ENCODE measurements at regions not wholly inside any gene's neighbourhood (a gene's known extent, or its start where the extent isn't known, plus 50 kb on each side); places are given as distances from the start of the nearest gene placed in this dataset.

- TF ChIP-seq CTCF (IDR thresholded peaks at IDR 0.05; ENCODE audit: insufficient read depth, low read depth, low read length, missing control alignments), result no peak
- no peak overlapping the region for H3K4me3 ChIP-seq (ENCODE audit: low read depth, low read length)
- no peak for DNase-seq (ENCODE audit: low read depth)
Measured at GRCh38 chr9:90331826-90332575, 310.6 kb downstream of the DIRAS2 start.

- no peak for DNase-seq (ENCODE audit: low read depth)
- H3K4me3 ChIP-seq (ENCODE audit: low read depth, low read length), result no peak overlapping the region
- no peak for TF ChIP-seq CTCF (IDR thresholded peaks at IDR 0.05; ENCODE audit: insufficient read depth, low read depth, low read length, missing control alignments)
Measured at GRCh38 chr9:90333226-90333625, 309.4 kb downstream of the DIRAS2 start.

GRCh38 chr9:90340421-90340820 is 302.2 kb downstream of the DIRAS2 start:
- H3K4me3 ChIP-seq (ENCODE audit: low read depth, low read length), result no peak overlapping the region
- DNase-seq (ENCODE audit: low read depth), result no peak
- TF ChIP-seq CTCF (IDR thresholded peaks at IDR 0.05; ENCODE audit: insufficient read depth, low read depth, low read length, missing control alignments), result no peak

- DNase-seq (ENCODE audit: low read depth), result no peak
- H3K4me3 ChIP-seq (ENCODE audit: low read depth, low read length), result no peak overlapping the region
- TF ChIP-seq CTCF (IDR thresholded peaks at IDR 0.05; ENCODE audit: insufficient read depth, low read depth, low read length, missing control alignments), result no peak
Measured at GRCh38 chr9:90342607-90343006, 300.0 kb downstream of the DIRAS2 start.

- H3K4me3 ChIP-seq (ENCODE audit: low read depth, low read length), result no peak overlapping the region
- no peak for TF ChIP-seq CTCF (IDR thresholded peaks at IDR 0.05; ENCODE audit: insufficient read depth, low read depth, low read length, missing control alignments)
- DNase-seq (ENCODE audit: low read depth), result no peak
Measured at GRCh38 chr9:90343366-90343765, 299.3 kb downstream of the DIRAS2 start.

GRCh38 chr9:90343991-90344390 is 298.6 kb downstream of the DIRAS2 start:
- no peak for TF ChIP-seq CTCF (IDR thresholded peaks at IDR 0.05; ENCODE audit: insufficient read depth, low read depth, low read length, missing control alignments)
- DNase-seq (ENCODE audit: low read depth), result no peak
- no peak overlapping the region for H3K4me3 ChIP-seq (ENCODE audit: low read depth, low read length)

GRCh38 chr9:90365666-90366065 is 277.0 kb downstream of the DIRAS2 start:
- no peak for DNase-seq (ENCODE audit: low read depth)
- no peak overlapping the region for H3K4me3 ChIP-seq (ENCODE audit: low read depth, low read length)
- TF ChIP-seq CTCF (IDR thresholded peaks at IDR 0.05; ENCODE audit: insufficient read depth, low read depth, low read length, missing control alignments), result no peak

All from GM12865 (cell line).